ENCODE measurements at regions not wholly inside any gene's neighbourhood (a gene's known extent, or its start where the extent isn't known, plus 50 kb on each side); places are given as distances from the start of the nearest gene placed in this dataset.

- DNase-seq: no peak
Measured at GRCh38 chr12:105906561-105906960, 232.2 kb downstream of the NUAK1 start.

DNA sequence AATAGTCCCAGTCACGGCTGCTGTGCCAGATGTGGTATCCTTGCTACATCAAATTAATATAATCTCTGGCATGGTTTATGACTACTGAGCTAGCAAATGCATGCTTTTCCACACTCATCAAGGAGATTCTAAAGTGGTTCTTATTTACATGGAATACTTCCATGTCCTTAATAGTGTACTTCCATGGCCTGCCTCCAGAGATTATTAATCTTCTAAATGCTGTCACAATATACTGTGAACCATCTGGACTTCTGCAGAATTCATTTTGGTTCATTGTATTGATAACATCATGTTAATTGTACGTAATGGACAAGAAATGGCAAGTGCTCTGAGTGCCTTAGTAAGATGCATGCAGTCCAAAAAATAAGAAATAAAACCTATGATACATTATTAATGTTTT lies 230.8 kb downstream of the NUAK1 start:
- no peak for DNase-seq

DNA sequence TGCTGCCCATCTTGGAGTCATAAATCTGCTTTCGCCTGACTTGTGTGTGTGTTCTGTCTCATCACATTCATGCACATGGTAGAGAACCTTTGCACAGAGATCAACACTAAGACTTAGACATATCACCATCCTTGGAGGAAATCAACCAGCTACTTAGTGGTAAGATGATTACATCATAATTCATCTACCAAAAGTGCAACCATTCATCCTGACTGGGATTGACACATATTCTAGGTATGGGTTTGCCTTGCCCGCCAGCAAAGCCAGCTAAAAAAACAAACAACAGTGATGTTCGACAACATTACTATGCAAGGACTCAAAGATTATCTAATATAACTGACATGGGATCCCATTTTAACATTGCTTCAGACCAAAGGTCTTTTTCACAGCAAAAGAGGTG lies 228.7 kb downstream of the NUAK1 start:
- DNase-seq: no peak

DNA sequence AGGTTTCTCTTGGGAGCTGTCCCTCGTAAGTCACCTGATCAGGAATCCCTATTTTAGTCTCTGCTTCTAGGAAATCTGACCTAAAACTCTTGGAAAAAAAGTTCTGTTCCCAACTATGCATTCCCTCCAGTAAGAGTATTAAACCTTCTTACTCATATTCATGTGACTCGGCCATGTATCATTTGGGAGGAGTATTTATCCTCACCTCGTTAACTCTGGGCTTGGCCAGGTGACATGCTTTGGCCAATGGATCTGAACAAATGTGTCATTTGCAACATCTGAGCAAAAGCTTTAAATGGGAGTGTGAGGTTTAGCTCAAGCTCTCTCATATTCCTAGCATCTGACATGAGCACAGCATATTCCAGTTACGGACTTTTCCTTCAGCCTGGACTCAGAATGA lies 226.8 kb downstream of the NUAK1 start:
- no peak for DNase-seq

- DNase-seq: no peak
Measured at GRCh38 chr12:105912882-105913678, 225.7 kb downstream of the NUAK1 start.

GRCh38 chr12:105915997-105916759 lies 222.6 kb downstream of the NUAK1 start:
- DNase-seq: no peak

DNA sequence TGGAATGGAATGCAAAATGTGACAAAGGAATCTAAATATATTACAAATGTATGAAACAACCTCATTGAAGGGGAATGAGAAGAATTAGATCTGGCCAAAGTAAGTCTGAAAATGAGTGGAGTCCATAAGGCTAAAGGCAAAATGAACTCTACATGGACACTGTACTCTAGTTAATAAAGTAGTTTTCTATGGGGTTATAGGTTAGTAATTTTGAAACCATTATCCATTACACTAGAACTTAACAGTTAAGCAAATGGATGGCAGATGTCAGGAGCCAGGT lies 222.1 kb downstream of the NUAK1 start:
- DNase-seq: no peak

- no peak for DNase-seq
Measured at GRCh38 chr12:105920161-105920684, 218.5 kb downstream of the NUAK1 start.

DNA sequence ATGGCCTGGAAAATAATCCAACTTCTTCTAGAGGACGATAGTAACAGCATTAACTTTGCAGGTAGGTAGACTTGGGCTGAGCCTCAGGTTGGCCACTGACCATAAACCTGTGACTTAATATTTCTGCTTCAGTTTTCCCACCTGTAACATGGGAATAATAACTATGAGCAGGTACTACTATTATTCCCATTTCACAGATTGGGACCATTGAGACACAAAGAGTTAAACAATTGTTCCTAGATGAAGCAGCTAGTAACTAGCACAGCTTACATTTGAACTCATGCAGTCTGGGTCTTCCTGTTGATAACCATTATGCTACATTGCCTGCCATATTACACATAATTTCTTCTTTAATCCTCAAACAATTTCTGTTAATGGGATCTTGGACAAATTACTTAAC lies 217.7 kb downstream of the NUAK1 start:
- no peak for DNase-seq

DNA sequence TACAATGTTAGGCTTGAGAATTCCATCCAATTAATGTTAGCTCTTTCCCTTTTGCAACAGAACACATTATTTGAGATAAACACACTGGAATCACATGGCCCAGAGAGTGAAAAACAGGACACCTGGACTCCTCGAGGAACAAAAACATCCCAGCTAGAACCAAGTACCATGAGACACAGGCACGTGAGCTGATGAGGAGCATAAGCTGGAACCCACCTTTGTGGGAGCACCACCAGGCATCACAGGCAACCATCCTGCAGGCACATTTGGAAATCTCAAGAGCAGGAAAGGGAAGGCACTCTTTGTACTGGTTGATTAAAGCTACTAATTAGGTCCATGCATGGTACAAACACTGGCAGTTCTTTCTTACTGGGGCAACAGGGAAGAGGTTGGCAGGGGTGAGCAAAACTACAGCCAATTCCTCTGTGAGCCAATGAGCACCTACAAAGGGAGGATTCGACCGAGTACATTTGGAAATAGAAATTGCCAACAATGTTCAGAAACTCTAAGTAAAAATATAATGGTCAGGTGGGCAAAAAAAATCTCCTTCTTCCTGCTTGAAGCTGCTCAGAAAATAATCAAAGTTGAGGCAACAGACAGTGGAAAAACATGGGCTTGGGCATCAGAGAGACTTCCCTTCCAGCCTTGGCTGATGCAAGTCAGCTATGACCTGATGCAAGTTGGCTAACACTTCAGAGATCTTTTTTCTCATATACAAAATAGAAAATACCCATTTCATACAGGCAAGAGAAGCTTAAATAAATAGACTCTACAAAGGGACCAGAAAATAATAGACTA lies 216.7 kb downstream of the NUAK1 start:
- no peak for DNase-seq

DNA sequence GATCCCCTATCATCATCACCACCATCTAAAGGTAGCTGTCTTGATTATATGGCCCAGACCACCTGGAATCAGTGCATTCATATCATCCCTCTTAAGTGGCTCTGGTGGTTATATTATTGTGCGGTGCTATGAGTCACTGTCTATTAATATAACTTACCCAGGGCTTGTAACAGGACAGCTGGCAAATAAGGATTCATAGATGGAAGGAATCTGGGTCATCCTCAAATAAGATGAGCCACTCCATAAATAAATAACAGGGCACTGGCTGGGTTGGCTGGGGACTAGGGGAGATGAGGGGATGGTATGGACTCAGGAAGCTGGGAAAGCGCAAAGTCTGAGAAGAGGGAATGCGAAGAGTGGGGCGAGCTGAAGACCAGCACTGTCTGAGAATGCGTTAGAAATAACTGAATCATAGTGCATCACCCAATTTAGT lies 216.1 kb downstream of the NUAK1 start:
- DNase-seq: no peak

GRCh38 chr12:105924526-105925208 lies 214.1 kb downstream of the NUAK1 start:
- no peak for DNase-seq

DNA sequence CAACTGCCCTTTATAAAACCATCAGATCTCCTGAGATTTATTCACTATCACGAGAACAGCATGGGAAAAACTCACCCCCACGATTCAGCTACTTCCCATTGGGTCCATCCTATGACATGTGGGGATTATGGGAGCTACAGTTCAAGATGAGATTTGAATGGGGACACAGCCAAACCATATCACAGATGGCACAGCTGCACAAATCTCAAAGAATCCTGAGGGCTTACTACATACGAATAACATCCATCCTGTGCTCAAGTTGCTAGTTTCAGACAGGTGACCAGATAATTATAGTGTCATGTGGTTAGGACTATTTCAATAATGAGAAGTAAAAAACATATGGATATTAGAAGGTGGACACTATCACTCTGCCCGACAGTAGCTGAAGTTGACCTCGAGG lies 211.2 kb downstream of the NUAK1 start:
- DNase-seq: no peak

DNA sequence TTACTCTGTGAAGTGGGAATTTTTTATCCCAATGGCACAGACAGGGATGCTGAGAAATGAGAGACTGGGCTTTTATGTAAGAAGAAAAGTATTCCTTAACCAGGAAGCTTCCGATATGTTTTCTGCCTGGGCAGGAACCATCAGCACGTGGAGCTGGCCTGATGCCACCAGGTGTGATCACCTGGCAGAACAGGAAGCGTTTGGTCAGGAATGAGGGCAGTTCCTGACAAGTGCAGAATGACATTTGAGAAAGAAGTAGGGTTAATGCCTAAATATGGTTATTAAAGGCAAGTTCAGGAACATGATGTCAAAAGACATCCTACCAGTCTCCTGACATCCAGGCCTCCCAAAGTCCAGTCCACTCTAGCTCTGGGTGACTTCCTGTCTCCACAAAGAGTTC lies 210.3 kb downstream of the NUAK1 start:
- DNase-seq: no peak

GRCh38 chr12:105929192-105929591 lies 209.6 kb downstream of the NUAK1 start:
- no peak for DNase-seq

- no peak for DNase-seq
Measured at GRCh38 chr12:105930557-105931503, 207.9 kb downstream of the NUAK1 start.

GRCh38 chr12:105931762-105932570 lies 206.8 kb downstream of the NUAK1 start:
- DNase-seq: no peak

GRCh38 chr12:105933671-105934665 lies 204.8 kb downstream of the NUAK1 start:
- no peak for DNase-seq

DNA sequence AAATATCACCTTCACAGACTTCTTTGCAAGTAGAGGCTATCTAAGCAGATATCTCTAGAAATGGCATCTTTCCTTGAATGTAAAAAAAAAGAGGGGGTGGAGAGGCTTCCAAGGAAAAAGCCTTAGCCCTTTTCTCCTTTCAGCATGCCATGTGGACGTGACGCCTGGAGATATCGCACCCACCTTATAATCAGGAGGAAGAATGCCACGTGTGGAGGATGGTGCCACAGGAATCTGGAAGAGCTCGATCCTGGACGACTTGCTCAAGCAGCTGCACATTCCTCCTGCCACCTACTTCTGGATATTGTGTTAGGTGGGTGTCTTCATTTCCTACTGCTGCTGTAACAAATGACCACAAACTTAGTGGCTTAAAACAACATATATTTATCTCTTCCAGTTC lies 203.6 kb downstream of the NUAK1 start:
- no peak for DNase-seq

DNA sequence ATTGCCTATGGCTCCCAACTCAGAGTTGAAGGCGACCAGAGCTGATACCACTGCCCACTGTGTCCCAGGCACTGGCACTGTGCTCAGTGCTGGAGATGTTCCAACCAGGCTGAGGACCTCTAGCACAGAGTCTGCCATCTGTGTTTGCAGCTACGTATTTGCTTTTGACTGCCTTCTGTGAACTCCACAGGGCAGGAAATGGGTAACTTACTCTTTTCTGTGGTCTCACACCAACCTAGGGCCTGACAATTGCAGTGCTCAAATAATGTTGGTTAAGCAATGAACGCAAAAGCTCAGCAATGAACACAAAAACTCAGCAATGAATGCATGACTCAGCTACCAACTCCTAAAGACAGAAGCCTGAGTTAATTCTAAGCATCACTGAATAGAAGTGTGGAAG lies 202.8 kb downstream of the NUAK1 start:
- DNase-seq: no peak

Measured in activated CD4-positive, alpha-beta T cell treated with anti-CD3 and anti-CD28 coated beads, Interleukin-2, amount 50 U/mL, for 48 hours (primary cell).